SK-N-SH (cell line): ENCODE measurements at regions not wholly inside any gene's neighbourhood (a gene's known extent, or its start where the extent isn't known, plus 50 kb on each side); places are given as distances from the start of the nearest gene placed in this dataset.

Experiments
- CTCF ChIA-PET: fragments of 300-600, 350-600 bp; formaldehyde crosslinking; extraction: SDS; loops from one replicate; lab custom pipeline; 2021; lab: Yijun Ruan, JAX
- POLR2A ChIA-PET: fragments of 350-600 bp; sonication (Branson Sonifier 250); formaldehyde crosslinking; extraction: SDS; loops from one replicate; lab custom pipeline; 2020; ENCODE audit warnings: antibody characterized with exemption, inconsistent platforms; lab: Yijun Ruan, JAX
- DNase-seq: peaks from one replicate; pipeline ENCODE4 v3.0.0; 2012
- H2AFZ ChIP-seq: fragments of 200-600 bp; sonication (generic); 2 replicates; pipeline ENCODE4 v1.8.1; 2016; ENCODE audit warnings: antibody characterized with exemption, mild to moderate bottlenecking, low read depth
- H3F3A ChIP-seq: fragments of 200-600 bp; sonication (generic); replicated peaks from 2 replicates; pipeline ENCODE3; 2016; ENCODE audit warnings: antibody characterized with exemption, mild to moderate bottlenecking; ENCODE audit not compliant: insufficient read depth
- H3K27ac ChIP-seq, 2 experiments: fragments of 200-500 bp in 1 of 2; fragments of 200-600 bp in 1 of 2; sonication (Bioruptor generic) in 1 of 2; sonication (generic), shearing (Covaris generic) in 1 of 2; 2 replicates each; pipeline versions ENCODE4 v1.5.1 to v1.6.1; 2014 to 2016; ENCODE audit warnings: low read depth in 2 of 2, inconsistent platforms in 1 of 2, low read length in 1 of 2, mild to moderate bottlenecking in 1 of 2, mixed read lengths in 1 of 2
- H3K27me3 ChIP-seq: fragments of 200-600 bp; sonication (generic), shearing (Covaris generic); 2 replicates; pipeline ENCODE4 v1.6.1; 2016; ENCODE audit warnings: mixed run types; ENCODE audit not compliant: insufficient read depth
- H3K36me3 ChIP-seq, 2 experiments: fragments of 200-500 bp in 1 of 2; fragments of 200-600 bp in 1 of 2; sonication (Bioruptor generic) in 1 of 2; sonication (generic) in 1 of 2; replicated peaks in 1 of 2; 2 replicates each; pipeline versions ENCODE3 to v1.5.1; 2014 to 2016; ENCODE audit warnings: low read length in 1 of 2, mild to moderate bottlenecking in 1 of 2; ENCODE audit not compliant: insufficient read depth in 2 of 2, control insufficient read depth in 1 of 2
- H3K4me1 ChIP-seq, 2 experiments: fragments of 200-500 bp in 1 of 2; fragments of 200-600 bp in 1 of 2; sonication (Bioruptor generic) in 1 of 2; sonication (generic), shearing (Covaris generic) in 1 of 2; 2 replicates each; pipeline versions ENCODE4 v1.5.1 to v1.6.1; 2014 to 2016; ENCODE audit warnings: low read depth in 1 of 2, low read length in 1 of 2, mixed run types in 1 of 2; ENCODE audit not compliant: insufficient read depth in 2 of 2, control insufficient read depth in 1 of 2
- H3K4me2 ChIP-seq: fragments of 200-600 bp; sonication (generic), shearing (Covaris generic); 2 replicates; pipeline ENCODE4 v1.6.1; 2017; ENCODE audit warnings: mixed run types
- H3K4me3 ChIP-seq, 2 experiments: fragments of 200-500 bp in 1 of 2; fragments of 200-600 bp in 1 of 2; sonication (Bioruptor generic) in 1 of 2; sonication (generic), shearing (Covaris generic) in 1 of 2; 2 replicates each; pipeline versions ENCODE4 v1.5.1 to v1.8.1; 2014 to 2016; ENCODE audit warnings: low read depth in 2 of 2, inconsistent platforms in 1 of 2, low read length in 1 of 2, mild to moderate bottlenecking in 1 of 2, mixed read lengths in 1 of 2, moderate library complexity in 1 of 2
- H3K79me2 ChIP-seq: fragments of 200-600 bp; sonication (generic); 2 replicates; pipeline ENCODE4 v1.8.1; 2017; ENCODE audit warnings: mild to moderate bottlenecking; ENCODE audit not compliant: insufficient read depth
- H3K9ac ChIP-seq: fragments of 200-600 bp; sonication (generic); 2 replicates; pipeline ENCODE4 v1.6.1; 2017; ENCODE audit warnings: mixed run types
- H3K9me2 ChIP-seq: fragments of 200-600 bp; sonication (generic); 2 replicates; pipeline ENCODE4 v1.6.1; 2017; ENCODE audit warnings: mixed run types
- H3K9me3 ChIP-seq: fragments of 200-600 bp; sonication (generic); 2 replicates; pipeline ENCODE4 v1.6.1; 2017; ENCODE audit warnings: mixed run types, mild to moderate bottlenecking, moderate library complexity
- H4K20me1 ChIP-seq: fragments of 200-600 bp; sonication (generic); 2 replicates; pipeline ENCODE4 v1.6.1; 2017; ENCODE audit warnings: mild to moderate bottlenecking, mixed run types; ENCODE audit not compliant: insufficient read depth
- CHD2 ChIP-seq: fragments of 150-350 bp; IDR thresholded peaks from 2 replicates; pipeline ENCODE4 v1.6.1; 2018; ENCODE audit warnings: low read length; ENCODE audit not compliant: partially characterized antibody
- ELF1 ChIP-seq: IDR thresholded peaks from 2 replicates; pipeline ENCODE4 v1.4.0; 2012
- EP300 ChIP-seq, 2 experiments: IDR thresholded peaks; 2 replicates each; pipeline versions ENCODE4 v1.4.0 to v1.6.1; 2012; ENCODE audit warnings: borderline replicate concordance in 1 of 2, low read depth in 1 of 2, low read length in 1 of 2
- EZH2phosphoT487 ChIP-seq: fragments of 200-600 bp; sonication (generic); IDR thresholded peaks from 2 replicates; pipeline ENCODE4 v1.6.1; 2017; ENCODE audit warnings: low read depth, mixed run types, mild to moderate bottlenecking, antibody characterized with exemption, moderate library complexity, borderline replicate concordance
- FOSL2 ChIP-seq: IDR thresholded peaks from 2 replicates; pipeline ENCODE4 v1.4.0; 2012; ENCODE audit warnings: low read depth, mild to moderate bottlenecking, moderate library complexity, borderline replicate concordance
- FOXJ3 ChIP-seq: sonication (generic); formaldehyde crosslinking; IDR thresholded peaks from 2 replicates; pipeline ENCODE4 v1.5.1; 2020; ENCODE audit warnings: mild to moderate bottlenecking, missing genetic modification reagents
- GATA2 ChIP-seq: sonication (generic); formaldehyde crosslinking; IDR thresholded peaks from 2 replicates; pipeline ENCODE4 v1.5.0; 2020; ENCODE audit warnings: mild to moderate bottlenecking, missing genetic modification reagents
- MEF2A ChIP-seq: IDR thresholded peaks from 2 replicates; pipeline ENCODE4 v1.4.0; 2012; ENCODE audit warnings: low read depth, borderline replicate concordance
- MXI1 ChIP-seq: IDR thresholded peaks from 2 replicates; pipeline ENCODE4 v1.6.1; 2012; ENCODE audit warnings: mild to moderate bottlenecking, low read depth, low read length, improper control_type of control experiment
- NFIC ChIP-seq: IDR thresholded peaks from 2 replicates; pipeline ENCODE4 v1.4.0; 2012; ENCODE audit warnings: borderline replicate concordance
- NRF1 ChIP-seq: IDR thresholded peaks from 2 replicates; pipeline ENCODE4 v1.6.1; 2012; ENCODE audit warnings: low read depth, mild to moderate bottlenecking, low read length
- POLR2AphosphoS5 ChIP-seq: IDR thresholded peaks from 2 replicates; pipeline ENCODE4 v1.6.1; 2012; ENCODE audit warnings: low read depth, low read length
- RAD21 ChIP-seq: IDR thresholded peaks from 2 replicates; pipeline ENCODE4 v1.6.1; 2012; ENCODE audit warnings: mild to moderate bottlenecking, low read length
- RCOR1 ChIP-seq: fragments of 150-350 bp; IDR thresholded peaks from 2 replicates; pipeline ENCODE4 v1.6.1; 2017; ENCODE audit warnings: antibody characterized with exemption, low read length
- RFX5 ChIP-seq: IDR thresholded peaks from 2 replicates; pipeline ENCODE4 v1.6.1; 2012; ENCODE audit warnings: mild to moderate bottlenecking, improper control_type of control experiment, low read length
- RXRA ChIP-seq: IDR thresholded peaks from 2 replicates; pipeline ENCODE4 v1.4.0; 2012; ENCODE audit warnings: low read depth, mild to moderate bottlenecking, borderline replicate concordance
- SMC3 ChIP-seq: IDR thresholded peaks from 2 replicates; pipeline ENCODE4 v1.6.1; 2012; ENCODE audit warnings: low read depth, low read length, improper control_type of control experiment
- TCF12 ChIP-seq: IDR thresholded peaks from 2 replicates; pipeline ENCODE4 v1.4.0; 2012
- WGBS: methylation state at CpG from one replicate; pipeline ENCODE4 v1.1.6; 2017; ENCODE audit warnings: low lambda C conversion rate; 5-methylcytosine and 5-hydroxymethylcytosine counted together
- TF ChIP-seq, protein P1 (sequence below): IDR thresholded peaks from 2 replicates; pipeline ENCODE4 v1.4.0; 2012; ENCODE audit warnings: low read depth, borderline replicate concordance
- TF ChIP-seq, protein P2 (sequence below): IDR thresholded peaks from 2 replicates; pipeline ENCODE4 v1.6.1; 2012; ENCODE audit warnings: mild to moderate bottlenecking, low read depth, low read length, moderate library complexity
- TF ChIP-seq, protein P3 (sequence below): fragments of 150-350 bp; IDR thresholded peaks from 2 replicates; pipeline ENCODE4 v1.6.1; 2016; ENCODE audit warnings: mild to moderate bottlenecking, low read depth, low read length

DNA sequence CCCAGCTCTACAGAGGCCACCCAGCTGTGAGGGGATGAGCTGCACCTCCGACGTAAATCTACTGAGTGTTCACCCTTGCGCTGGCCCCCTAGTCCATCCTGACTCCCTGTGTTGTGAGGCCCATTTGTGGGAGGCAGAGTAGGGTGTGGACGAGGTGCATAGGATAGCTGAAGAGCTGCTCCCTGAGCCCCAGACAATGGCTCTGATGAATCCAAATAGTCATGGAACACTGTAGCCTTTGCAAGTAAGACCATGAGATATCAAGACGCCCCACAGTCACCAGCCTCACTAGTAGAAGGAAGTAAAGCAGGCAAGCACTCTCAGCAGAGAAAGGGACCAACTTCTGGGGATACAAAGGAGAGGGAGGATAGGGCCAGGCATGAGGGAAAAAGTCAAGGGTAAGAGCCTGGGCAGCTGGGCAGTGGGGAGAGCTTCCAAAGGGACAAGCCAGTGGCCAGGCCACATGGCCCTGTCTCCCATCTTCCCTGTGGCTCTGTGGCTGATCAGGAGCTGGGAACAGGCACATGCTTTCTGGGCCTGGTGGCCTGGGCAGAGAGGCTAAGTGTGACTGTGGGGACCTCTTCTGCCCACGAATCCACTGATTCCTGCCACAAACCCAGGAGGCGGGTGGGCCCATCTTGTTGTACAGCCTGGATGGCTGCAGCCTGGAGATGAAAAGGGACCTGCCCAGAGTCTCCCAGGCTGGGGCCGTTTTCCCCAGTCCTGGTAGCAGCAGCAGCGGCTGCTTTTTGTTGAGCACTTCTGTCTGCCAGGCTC lies 55.5 kb upstream of the EPS8L3 start:
- no peak for DNase-seq
- Histone ChIP-seq H3K79me2 (no peaks in the 10 kb centered on the region), H3K36me3 (no peaks in the 10 kb centered on the region), H3K9ac (no peak overlapping the region), H3K9me2 (no peaks in the 10 kb centered on the region), H3K27me3 (no peaks in the 10 kb centered on the region), H3F3A (no peaks in the 10 kb centered on the region), H2AFZ (no peak overlapping the region), H3K9me3 (no peaks in the 10 kb centered on the region; the same call in 1 of the 2 replicates), H4K20me1 (no peaks in the 10 kb centered on the region), H3K4me1 (peaks cover 7 to 17% of the 10 kb centered on the region in 2 experiments; a peak in 3 of 4 replicates), H3K4me3 (no peak overlapping the region), H3K4me2 (no peak overlapping the region), H3K27ac (no peak overlapping the region)
- ChIA-PET CTCF (interaction anchor here (1.3 to 3.7 kb wide), 2 partner anchors 34 to 165 kb away, joined by 4 to 13 read pairs; partner anchors contain the start of gene AHCYL1), POLR2A (no interaction called here)
- 96% methylated on average over 8 of the region's 9 CpGs for WGBS
- TF ChIP-seq FOXJ3 (CRISPR knock-in tag) (no peak), NFIC (no peak), TCF12 (no peak), EZH2phosphoT487 (no peak), SMC3 (no peak), RXRA (no peak), ELF1 (no peak), RAD21 (no peak)
- TF ChIP-seq, protein P1, sequence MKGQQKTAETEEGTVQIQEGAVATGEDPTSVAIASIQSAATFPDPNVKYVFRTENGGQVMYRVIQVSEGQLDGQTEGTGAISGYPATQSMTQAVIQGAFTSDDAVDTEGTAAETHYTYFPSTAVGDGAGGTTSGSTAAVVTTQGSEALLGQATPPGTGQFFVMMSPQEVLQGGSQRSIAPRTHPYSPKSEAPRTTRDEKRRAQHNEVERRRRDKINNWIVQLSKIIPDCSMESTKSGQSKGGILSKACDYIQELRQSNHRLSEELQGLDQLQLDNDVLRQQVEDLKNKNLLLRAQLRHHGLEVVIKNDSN = no peak

DNA sequence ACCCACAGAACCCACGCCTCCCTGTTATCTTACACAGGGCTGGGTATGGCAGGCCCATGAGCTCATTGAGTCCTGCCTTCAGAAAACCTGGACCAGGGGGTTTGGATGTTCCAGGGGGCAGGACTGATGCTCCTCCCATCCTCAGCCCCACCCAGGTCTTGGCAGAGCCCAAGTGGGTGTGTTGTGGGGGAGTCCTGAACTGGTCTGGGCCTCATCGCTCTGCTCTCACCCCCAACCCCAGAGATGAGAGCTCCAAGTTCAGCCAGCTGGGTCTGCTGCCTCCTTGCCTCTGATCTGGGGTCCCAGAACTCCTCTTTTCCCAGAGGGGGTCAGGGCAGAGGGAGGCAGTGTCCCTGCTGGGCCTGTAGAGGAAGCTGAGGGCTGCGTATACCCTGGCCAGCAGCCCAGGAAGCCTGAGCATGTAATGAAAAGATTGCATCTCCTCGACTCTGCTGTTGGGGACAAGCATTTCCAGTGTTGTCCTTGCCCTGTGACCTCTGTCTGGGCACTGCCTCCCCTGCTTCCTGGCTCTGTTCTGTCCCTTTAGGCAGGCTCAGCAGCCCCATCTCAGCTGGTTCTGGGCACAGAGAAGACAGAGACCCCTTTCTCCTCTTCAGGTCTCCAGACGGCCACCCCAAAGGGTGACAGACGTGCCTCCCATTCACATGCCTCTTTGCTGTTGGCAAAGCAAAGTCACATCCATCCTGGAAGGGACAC lies 54.7 kb upstream of the EPS8L3 start:
- Histone ChIP-seq H3K4me3 (no peak overlapping the region), H3F3A (no peaks in the 10 kb centered on the region), H3K36me3 (no peaks in the 10 kb centered on the region), H3K9me3 (no peaks in the 10 kb centered on the region; the same call in 1 of the 2 replicates), H3K4me2 (no peak overlapping the region), H4K20me1 (no peaks in the 10 kb centered on the region), H2AFZ (no peak overlapping the region), H3K4me1 (peaks cover 7 to 12% of the 10 kb centered on the region in 2 experiments; a peak in 3 of 4 replicates), H3K9ac (no peak overlapping the region), H3K79me2 (no peaks in the 10 kb centered on the region), H3K9me2 (no peaks in the 10 kb centered on the region), H3K27ac (no peak overlapping the region), H3K27me3 (no peaks in the 10 kb centered on the region)
- CTCF ChIA-PET = interaction anchor here (1.3 to 3.7 kb wide), 2 partner anchors 34 to 166 kb away, joined by 4 to 13 read pairs; partner anchors contain the start of gene AHCYL1
- 80% methylated on average over 5 of the region's 6 CpGs for WGBS
- POLR2A ChIA-PET = no interaction called here
- peak; percentile 40 for DNase-seq
- TF ChIP-seq NRF1 (no peak), POLR2AphosphoS5 (no peak), MEF2A (no peak), ELF1 (no peak), NFIC (no peak), FOSL2 (no peak), RCOR1 (no peak), RFX5 (no peak), GATA2 (CRISPR knock-in tag) (no peak), EP300 (IDR thresholded peaks at IDR 0.05; ENCODE audit: borderline replicate concordance in 1 of 2, low read depth in 1 of 2, low read length in 1 of 2) (no peak), FOXJ3 (CRISPR knock-in tag) (no peak), MXI1 (no peak), CHD2 (no peak), RXRA (no peak)
- TF ChIP-seq, protein P2, sequence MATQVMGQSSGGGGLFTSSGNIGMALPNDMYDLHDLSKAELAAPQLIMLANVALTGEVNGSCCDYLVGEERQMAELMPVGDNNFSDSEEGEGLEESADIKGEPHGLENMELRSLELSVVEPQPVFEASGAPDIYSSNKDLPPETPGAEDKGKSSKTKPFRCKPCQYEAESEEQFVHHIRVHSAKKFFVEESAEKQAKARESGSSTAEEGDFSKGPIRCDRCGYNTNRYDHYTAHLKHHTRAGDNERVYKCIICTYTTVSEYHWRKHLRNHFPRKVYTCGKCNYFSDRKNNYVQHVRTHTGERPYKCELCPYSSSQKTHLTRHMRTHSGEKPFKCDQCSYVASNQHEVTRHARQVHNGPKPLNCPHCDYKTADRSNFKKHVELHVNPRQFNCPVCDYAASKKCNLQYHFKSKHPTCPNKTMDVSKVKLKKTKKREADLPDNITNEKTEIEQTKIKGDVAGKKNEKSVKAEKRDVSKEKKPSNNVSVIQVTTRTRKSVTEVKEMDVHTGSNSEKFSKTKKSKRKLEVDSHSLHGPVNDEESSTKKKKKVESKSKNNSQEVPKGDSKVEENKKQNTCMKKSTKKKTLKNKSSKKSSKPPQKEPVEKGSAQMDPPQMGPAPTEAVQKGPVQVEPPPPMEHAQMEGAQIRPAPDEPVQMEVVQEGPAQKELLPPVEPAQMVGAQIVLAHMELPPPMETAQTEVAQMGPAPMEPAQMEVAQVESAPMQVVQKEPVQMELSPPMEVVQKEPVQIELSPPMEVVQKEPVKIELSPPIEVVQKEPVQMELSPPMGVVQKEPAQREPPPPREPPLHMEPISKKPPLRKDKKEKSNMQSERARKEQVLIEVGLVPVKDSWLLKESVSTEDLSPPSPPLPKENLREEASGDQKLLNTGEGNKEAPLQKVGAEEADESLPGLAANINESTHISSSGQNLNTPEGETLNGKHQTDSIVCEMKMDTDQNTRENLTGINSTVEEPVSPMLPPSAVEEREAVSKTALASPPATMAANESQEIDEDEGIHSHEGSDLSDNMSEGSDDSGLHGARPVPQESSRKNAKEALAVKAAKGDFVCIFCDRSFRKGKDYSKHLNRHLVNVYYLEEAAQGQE = no peak
- TF ChIP-seq, protein P3, sequence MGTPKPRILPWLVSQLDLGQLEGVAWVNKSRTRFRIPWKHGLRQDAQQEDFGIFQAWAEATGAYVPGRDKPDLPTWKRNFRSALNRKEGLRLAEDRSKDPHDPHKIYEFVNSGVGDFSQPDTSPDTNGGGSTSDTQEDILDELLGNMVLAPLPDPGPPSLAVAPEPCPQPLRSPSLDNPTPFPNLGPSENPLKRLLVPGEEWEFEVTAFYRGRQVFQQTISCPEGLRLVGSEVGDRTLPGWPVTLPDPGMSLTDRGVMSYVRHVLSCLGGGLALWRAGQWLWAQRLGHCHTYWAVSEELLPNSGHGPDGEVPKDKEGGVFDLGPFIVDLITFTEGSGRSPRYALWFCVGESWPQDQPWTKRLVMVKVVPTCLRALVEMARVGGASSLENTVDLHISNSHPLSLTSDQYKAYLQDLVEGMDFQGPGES = no peak
